GM21619 (cell line): ENCODE measurements at regions not wholly inside any gene's neighbourhood (a gene's known extent, or its start where the extent isn't known, plus 50 kb on each side); places are given as distances from the start of the nearest gene placed in this dataset.
"Not testable (repeated sequence)": the region's sequence is repeated elsewhere in the genome, so short reads cannot be mapped to it uniquely, and the experiment has no call there.

Experiments
- ATAC-seq: cut with Tn5 transposase; IDR thresholded peaks from one replicate; pipeline ENCODE4 v1.9.1; 2021; ENCODE audit not compliant: unreplicated experiment

GRCh38 chr1:168825129-168825528 is 96.1 kb upstream of the DPT start:
- no peak for ATAC-seq

- no peak for ATAC-seq
Observed at GRCh38 chr1:168825820-168826219, 96.8 kb upstream of the DPT start.

DNA sequence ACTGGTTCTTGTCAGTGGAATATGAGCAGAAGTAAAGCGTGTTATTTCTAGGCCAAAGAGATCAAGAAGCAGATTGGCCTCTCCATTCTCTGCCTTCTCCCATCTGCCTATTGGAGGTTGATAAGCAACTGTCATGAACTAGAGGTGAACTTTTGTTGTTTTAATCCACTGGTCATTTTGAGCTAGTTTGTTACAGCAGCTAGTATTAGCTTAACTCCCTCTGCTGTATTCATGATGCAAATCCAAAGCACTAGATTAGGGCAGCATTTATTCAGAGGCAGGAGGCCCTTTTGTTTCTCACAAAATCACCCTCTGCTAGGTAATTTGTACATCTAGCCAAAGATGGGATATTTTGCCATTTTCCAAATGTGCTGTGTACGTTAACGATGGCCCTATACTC is 97.3 kb upstream of the DPT start:
- no peak for ATAC-seq

DNA sequence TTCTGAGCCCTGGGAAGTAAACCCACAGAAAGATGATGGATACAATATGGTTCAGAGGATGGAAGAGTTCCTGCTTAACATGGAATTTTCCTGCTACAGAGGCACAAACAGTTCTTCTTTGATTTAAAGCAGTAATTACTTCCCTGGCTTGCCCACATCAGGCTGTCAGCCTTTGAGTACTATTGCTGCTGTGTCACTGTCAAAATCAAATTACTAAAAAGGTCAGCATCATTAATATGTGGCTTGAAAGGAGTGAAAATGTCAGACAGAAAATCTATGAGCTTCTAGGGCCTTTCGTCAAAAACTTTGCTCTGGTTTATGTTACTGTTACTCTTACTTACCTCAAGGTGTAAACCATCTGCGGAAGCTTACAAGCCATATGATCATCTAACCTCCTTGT is 98.6 kb upstream of the DPT start:
- no peak for ATAC-seq

DNA sequence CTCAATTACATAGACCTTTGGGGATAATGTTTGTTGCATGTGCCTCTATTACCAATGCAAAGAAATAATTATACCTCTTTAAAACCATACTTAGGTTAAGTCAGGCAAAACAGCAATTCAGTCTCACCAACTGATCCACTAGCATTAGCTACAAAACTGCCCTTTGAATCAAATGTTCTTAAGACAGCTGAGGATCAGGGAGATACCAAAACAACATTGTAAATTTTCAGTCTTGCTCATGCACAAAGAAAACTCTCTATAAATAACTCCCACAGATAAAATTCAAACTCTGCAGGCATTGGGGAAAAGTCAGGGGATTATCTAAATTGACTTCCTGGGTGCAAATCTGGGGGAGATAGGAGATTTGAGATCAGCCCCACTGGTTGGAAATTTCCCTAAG is 100.9 kb upstream of the DPT start:
- no peak for ATAC-seq

- ATAC-seq = no peak
Observed at GRCh38 chr1:168830562-168830961, 101.6 kb upstream of the DPT start.

- ATAC-seq = no peak
Observed at GRCh38 chr1:168832661-168833060, 103.7 kb upstream of the DPT start.

DNA sequence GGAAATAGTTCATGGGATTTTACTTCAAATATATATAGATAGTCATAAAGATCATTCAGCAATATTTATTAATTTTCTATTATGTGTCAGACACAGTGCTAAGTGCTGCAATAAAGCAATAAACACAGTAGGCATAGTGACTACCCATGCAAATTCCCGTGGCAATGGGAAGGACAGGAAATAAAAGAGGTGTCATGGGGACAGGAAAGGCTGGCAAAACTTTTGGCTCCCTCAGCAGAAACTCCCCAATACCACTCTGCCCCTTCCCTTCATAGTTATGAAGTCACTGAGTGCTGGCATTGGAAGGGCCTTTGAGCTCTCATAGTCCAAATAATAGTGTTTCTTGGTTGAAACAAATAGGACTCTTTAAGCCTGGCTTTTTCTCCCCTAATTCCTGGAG is 104.4 kb upstream of the DPT start:
- no peak for ATAC-seq

DNA sequence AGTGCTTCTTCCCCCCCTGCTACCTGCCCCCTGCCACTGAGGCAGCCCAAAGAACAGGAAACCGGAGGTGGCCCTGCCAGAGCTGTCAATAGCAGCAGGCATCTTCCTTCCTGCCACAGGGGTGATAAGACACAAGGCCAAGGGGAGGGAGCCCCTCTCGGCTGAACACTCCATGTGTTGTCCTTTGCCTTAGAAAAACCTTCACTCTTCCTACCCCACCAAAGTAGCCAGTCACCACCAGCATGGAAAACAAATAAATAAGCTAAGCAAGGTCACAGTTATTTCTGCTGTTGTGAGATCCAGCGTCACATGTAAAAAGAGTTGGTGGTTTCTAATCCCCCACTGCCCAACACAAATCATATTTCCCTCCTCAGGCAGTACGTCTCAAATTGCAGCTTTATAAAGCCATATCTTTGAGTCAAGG is 104.8 kb upstream of the DPT start:
- no peak for ATAC-seq

DNA sequence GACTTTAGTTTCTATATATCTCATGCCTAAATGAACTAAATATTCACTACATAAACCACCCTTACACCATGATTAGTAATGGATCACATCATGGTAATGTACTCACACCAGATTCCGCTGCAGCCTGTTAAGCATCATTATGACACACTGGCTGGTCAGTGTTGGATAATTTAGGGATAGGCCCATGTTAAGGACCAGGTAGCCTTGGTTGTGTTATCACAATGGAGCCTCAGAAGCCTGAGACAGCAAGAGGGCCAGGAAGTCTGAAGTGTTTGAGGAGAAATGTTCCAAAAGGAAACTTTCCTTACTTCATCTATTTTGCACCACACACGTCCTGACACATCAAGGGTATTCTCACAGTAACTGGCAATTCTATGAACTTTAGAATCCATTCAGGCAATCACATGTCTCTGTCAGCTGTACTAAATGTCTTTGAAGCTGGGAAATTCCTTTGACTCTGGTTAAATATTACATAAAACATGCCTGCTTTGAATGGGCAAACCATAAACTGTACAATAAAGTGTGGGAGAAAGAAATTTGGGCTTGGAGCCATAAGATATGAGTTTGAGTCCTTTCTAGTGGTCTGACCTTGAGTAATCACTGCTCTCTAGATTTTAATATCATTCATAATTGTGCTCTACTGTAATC is 105.3 kb upstream of the DPT start:
- ATAC-seq = no peak

- no peak for ATAC-seq
Observed at GRCh38 chr1:168835176-168835575, 106.2 kb upstream of the DPT start.

DNA sequence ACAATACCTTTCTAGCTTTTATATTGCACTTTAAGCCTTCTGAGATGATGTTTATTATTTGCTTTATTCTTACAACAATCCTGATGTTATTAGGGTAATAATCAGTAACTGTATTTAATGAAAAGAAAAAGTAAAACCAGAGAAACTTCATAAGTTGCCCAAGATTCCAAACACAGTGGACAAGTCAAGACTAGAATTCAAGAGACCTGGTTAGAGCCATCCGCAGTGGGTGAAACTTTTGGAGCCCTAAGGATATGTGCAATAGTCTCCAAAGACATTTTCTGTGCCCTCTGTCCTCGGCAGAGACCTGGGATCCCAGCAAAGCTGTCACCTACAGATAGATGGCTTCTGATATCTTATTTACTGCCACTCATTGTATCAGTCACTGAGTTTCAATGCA is 106.8 kb upstream of the DPT start:
- ATAC-seq = no peak

GRCh38 chr1:168836469-168836868 is 107.5 kb upstream of the DPT start:
- ATAC-seq = no peak

DNA sequence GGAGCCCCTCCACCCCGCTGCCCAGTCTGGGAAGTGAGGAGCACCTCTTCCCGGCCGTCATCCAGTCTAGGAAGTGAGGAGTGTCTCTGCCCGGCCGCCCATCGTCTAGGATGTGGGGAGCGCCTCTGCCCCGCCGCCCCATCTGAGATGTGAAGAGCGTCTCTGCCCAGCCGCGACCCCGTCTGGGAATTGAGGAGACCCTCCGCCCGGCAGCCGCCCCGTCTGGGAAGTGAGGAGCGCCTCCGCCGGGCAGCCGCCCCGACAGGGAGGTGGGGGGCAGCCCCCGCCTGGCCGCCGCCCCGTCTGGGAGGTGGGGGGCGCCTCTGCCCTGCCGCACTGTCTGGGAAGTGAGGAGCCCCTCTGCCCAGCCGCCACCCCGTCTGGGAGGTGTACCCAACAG is 108.2 kb upstream of the DPT start:
- ATAC-seq = not testable (repeated sequence)

DNA sequence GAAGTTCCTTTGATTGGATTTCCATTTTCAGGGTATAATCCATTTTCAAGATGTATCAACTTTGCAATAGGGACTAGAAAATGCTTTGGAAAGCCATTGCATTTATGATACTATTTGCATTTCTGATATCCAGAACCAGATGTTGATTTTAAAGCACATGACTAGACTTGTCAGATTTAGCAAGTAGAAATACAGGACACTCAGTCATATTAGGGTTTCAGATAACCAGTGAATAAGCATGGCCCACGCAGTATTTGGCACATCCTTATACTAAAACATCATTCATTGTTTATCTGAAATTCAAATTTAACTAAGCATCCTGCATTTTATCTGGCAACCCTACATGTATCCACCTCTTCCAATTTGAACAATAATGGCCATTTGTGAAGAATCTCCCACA is 113.3 kb upstream of the DPT start:
- ATAC-seq = no peak

DNA sequence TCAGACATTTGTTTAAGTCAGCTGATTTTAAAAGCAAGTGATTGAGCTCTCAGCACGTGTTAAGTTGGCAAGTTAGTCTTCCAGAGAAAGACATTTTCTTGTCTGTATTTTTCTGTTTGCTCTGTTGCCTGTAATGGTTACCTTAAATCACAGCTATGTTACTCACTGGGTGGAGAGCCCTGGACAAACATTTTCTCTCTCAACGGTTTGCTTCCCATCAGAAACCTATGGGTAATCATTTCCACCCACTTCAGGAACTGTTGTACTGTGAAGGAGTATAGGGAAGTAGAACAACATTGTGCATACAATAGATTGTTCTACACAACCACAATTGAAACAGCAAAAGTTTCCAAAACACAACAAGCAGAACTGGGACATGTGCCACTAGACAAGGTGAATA is 113.9 kb upstream of the DPT start:
- ATAC-seq = no peak

DNA sequence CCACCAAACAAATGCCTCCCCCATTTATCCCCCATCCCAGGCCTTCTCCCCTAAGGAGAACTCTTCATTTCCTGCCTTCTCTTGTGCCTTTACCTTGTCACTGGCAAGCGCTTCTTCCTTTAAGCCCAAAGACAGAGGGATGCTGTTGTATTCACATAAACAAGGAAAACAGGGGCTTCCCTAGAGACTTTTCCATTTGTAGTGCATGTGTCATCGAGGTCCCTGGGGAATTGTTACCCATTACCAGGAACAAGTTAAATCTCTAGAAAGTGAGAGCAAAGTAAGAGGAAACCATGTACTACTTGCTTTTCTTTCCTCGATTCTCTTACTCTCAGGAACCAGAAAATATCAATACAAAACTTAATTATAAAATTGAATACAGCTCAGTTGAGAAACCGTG is 114.4 kb upstream of the DPT start:
- ATAC-seq = no peak

- ATAC-seq = no peak
Observed at GRCh38 chr1:168843950-168844349, 114.9 kb upstream of the DPT start.

DNA sequence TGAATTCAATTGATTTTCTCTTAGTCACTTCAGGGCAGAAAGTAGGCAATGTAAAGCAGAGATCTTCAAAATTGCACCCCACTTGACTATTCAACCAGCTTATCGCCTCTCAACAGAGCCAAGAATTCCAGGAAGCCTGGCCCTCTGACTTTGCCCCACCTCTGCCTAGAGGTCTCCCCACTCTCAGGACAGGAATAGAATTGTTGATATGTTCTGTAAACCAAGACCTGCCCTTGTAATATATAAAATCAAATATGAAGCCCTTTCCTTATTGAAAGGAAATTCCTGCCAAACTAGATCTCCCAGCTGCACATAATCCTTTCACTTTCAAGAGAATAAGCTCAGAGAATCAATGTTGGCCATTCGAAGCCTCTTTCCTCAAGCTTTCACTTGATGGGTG is 116.1 kb upstream of the DPT start:
- no peak for ATAC-seq

GRCh38 chr1:168848051-168848450 is 119.0 kb upstream of the DPT start:
- no peak for ATAC-seq

- no peak for ATAC-seq
Observed at GRCh38 chr1:168861421-168862004, 132.5 kb upstream of the DPT start.

DNA sequence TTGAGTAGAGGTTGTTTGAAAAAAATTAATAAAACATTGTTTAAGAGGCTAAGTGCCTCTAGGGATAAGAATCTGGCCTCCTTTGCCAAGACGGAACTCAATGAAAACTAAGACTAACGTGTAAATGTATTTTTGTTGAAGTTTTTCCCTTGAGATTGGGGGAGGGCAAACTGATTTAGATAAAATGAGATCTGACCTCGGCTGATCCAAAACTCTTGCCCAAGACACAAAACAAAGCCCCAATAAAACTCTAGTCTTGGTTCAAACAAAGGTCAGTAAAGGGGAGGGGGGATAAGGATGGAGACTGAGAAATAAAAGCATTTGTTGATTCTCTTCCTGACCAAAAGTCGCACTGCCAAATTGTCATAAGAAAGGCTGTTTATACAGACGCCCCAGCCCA is 134.8 kb upstream of the DPT start:
- ATAC-seq = no peak

DNA sequence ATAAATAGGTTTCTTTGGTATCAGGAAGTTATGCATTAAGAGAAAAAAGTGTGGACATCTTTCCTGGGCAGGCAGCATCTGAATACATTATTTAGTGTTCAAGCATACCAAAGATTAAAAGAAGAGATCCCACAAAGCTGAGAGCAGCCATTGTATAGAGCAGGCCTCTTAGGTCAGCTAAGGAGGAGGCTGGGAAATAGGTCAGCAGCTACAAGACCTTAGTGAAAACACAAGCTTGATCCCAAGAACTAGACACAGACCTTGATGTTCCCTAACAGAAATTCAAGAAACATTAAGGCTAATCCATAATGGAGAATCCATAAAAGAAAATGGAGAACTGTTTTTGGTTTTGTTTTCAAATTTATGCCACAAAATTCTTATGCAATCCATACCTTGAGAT is 135.3 kb upstream of the DPT start:
- no peak for ATAC-seq
